Subcutaneous abdominal adipose tissue (tissue), 5 donors: ENCODE measurements at regions not wholly inside any gene's neighbourhood (a gene's known extent, or its start where the extent isn't known, plus 50 kb on each side); places are given as distances from the start of the nearest gene placed in this dataset.

Source experiments
- H3K27ac ChIP-seq: one replicate; pipeline ENCODE4 v1.7.0; 2013; ENCODE audit warnings: low read depth, mild to moderate bottlenecking, inconsistent platforms, low read length, moderate library complexity
- H3K27me3 ChIP-seq, 5 donors: one replicate each; pipeline ENCODE4 v1.7.0; 2013; ENCODE audit warnings: low read length in 5 of 5, inconsistent platforms in 1 of 5; ENCODE audit not compliant: control insufficient read depth in 5 of 5, insufficient read depth in 4 of 5
- H3K36me3 ChIP-seq, 5 donors: one replicate each; pipeline ENCODE4 v1.7.0; 2013; ENCODE audit warnings: low read length in 5 of 5; ENCODE audit not compliant: control insufficient read depth in 5 of 5, insufficient read depth in 5 of 5
- H3K4me1 ChIP-seq, 5 donors: one replicate each; pipeline ENCODE4 v1.7.0; 2013; ENCODE audit warnings: low read length in 5 of 5, mild to moderate bottlenecking in 3 of 5, moderate library complexity in 1 of 5; ENCODE audit not compliant: control insufficient read depth in 5 of 5, insufficient read depth in 5 of 5
- H3K4me3 ChIP-seq, 5 donors: one replicate each; pipeline ENCODE4 v1.7.0; 2013; ENCODE audit warnings: low read length in 5 of 5, low read depth in 1 of 5
- H3K9ac ChIP-seq, 5 donors: one replicate each; pipeline ENCODE4 v1.7.0; 2013; ENCODE audit warnings: low read length in 5 of 5, mild to moderate bottlenecking in 4 of 5, moderate library complexity in 3 of 5
- H3K9me3 ChIP-seq, 5 donors: one replicate each; pipeline ENCODE4 v1.7.0; 2013; ENCODE audit warnings: low read length in 5 of 5; ENCODE audit not compliant: control insufficient read depth in 5 of 5
- donor health status: healthy.
- donor health status: healthy.
- donor health status: healthy.
- donor health status: healthy.
- donor health status: healthy.

- no peaks in the 10 kb centered on the region for H3K27me3 ChIP-seq
- H3K9me3 ChIP-seq = no peaks in the 10 kb centered on the region
- H3K36me3 ChIP-seq = no peaks in the 10 kb centered on the region
- H3K4me1 ChIP-seq = no peaks in the 10 kb centered on the region
- no peak overlapping the region for H3K27ac ChIP-seq
- no peak overlapping the region for H3K9ac ChIP-seq
- no peak overlapping the region for H3K4me3 ChIP-seq
Observed at GRCh38 chr10:3415038-3415736, 242.6 kb upstream of the PITRM1 start.

DNA sequence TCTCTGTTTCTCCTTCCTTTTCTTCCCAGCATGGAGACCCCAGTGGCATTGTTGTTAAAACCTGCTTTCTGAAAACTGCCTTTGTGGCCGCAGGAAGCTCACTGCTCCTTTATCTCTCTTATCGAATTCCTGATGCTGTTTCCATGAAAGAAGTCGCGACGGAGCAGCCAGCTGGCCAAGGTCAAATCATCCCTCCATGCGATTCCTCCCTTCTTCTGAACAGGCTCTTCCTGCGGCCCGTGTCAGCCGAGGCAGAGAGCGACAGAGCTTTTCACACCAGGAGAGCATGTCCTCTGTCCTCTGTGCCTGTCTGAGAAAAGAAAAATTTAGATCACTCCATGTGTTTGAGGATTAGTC is 242.1 kb upstream of the PITRM1 start:
- H3K27ac ChIP-seq = no peak overlapping the region
- no peaks in the 10 kb centered on the region for H3K27me3 ChIP-seq
- no peak overlapping the region for H3K4me3 ChIP-seq
- no peaks in the 10 kb centered on the region for H3K9me3 ChIP-seq
- no peaks in the 10 kb centered on the region for H3K4me1 ChIP-seq
- no peak overlapping the region for H3K9ac ChIP-seq
- no peaks in the 10 kb centered on the region for H3K36me3 ChIP-seq

DNA sequence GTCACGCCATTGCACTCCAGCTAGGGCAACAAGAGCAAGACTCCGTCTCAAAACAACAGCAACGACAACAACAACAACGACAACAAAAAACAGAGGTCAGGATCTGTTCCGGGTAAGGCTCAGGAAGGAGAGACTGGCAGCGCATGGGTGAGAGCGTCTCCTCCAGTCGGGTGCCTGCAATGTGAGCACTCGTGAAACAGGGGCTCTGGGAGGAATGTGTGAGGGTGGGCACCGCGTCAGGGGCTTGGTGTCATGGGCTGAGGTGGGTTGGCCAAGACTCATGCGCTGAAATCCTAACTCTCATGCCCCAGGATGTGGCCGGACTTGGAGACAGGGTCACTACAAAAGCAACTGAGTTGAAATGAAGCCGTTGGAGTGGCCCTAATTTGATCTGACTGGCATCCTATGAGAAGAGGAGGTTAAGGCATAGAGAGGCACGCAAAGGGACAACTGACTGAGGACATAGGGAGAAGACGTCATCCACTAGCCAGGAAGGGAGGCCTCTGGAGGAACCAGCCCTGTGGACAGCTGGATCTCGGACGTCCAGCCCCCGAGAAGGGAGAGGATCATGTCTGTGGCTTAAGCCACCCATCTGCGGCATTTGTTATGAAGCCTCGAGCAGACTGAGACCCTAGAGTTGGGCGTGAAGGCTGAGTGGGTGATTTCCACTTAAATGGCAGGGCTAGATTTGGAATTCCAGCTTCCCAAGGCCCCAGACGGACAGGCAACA is 241.5 kb upstream of the PITRM1 start:
- H3K4me3 ChIP-seq = no peak overlapping the region
- H3K27ac ChIP-seq = no peak overlapping the region
- no peaks in the 10 kb centered on the region for H3K27me3 ChIP-seq
- H3K36me3 ChIP-seq = no peaks in the 10 kb centered on the region
- H3K9me3 ChIP-seq = no peaks in the 10 kb centered on the region
- H3K4me1 ChIP-seq = no peaks in the 10 kb centered on the region
- H3K9ac ChIP-seq = no peak overlapping the region

- no peaks in the 10 kb centered on the region for H3K4me1 ChIP-seq
- no peaks in the 10 kb centered on the region for H3K9me3 ChIP-seq
- no peak overlapping the region for H3K9ac ChIP-seq
- H3K36me3 ChIP-seq = no peaks in the 10 kb centered on the region
- no peaks in the 10 kb centered on the region for H3K27me3 ChIP-seq
- H3K27ac ChIP-seq = no peak overlapping the region
- H3K4me3 ChIP-seq = no peak overlapping the region
Observed at GRCh38 chr10:3412646-3413045, 240.1 kb upstream of the PITRM1 start.

- no peaks in the 10 kb centered on the region for H3K36me3 ChIP-seq
- H3K4me3 ChIP-seq = no peak overlapping the region
- H3K27me3 ChIP-seq = no peaks in the 10 kb centered on the region
- no peaks in the 10 kb centered on the region for H3K9me3 ChIP-seq
- no peak overlapping the region for H3K27ac ChIP-seq
- no peak overlapping the region for H3K9ac ChIP-seq
- H3K4me1 ChIP-seq = no peaks in the 10 kb centered on the region
Observed at GRCh38 chr10:3412071-3412582, 239.5 kb upstream of the PITRM1 start.

DNA sequence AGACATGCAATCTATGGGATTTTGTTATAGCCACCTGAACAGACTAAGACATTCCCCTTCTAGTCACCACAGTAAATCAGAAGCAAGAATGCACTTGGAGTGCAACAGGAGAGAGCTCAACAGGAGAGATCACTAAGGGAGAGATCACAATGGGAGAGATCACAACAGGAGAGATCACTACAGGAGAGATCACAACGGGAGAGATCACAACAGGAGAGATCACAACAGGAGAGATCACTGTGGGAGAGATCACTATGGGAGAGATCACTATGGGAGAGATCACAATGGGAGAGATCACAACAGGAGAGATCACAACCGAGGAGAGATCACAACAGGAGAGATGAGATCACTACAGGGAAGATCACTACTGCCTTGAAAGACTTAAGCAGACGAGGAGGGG is 238.5 kb upstream of the PITRM1 start:
- no peaks in the 10 kb centered on the region for H3K27me3 ChIP-seq
- H3K9ac ChIP-seq = no peak overlapping the region
- H3K9me3 ChIP-seq = no peaks in the 10 kb centered on the region
- H3K36me3 ChIP-seq = no peaks in the 10 kb centered on the region
- H3K27ac ChIP-seq = no peak overlapping the region
- no peak overlapping the region for H3K4me3 ChIP-seq
- peaks cover 0 to under 1% (median 0%) of the 10 kb centered on the region in 5 donors for H3K4me1 ChIP-seq

DNA sequence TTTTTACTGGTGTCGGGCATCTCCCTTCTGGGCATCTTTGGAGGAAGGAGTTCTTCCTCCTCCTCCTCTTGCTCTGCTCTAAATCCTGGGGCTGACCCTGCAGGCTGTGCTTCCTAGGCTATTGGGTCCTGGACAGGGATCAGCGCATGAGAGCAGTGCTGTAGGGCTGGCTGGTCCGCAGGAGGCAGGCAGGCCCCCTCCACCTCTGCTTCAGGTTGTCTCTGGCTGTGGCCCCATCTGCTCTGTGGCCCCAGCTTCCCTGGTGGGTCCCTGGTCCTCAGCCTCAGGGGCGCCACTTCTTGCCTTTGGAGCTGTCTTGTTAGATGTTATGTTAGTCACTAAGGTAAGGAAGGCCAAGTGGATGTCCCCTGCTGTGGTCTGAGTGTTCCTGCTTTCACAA is 237.3 kb upstream of the PITRM1 start:
- Histone ChIP-seq H3K36me3 (no peaks in the 10 kb centered on the region), H3K4me1 (peaks cover 0 to 10% (median 0%) of the 10 kb centered on the region in 5 donors), H3K27ac (no peak overlapping the region), H3K9me3 (no peaks in the 10 kb centered on the region), H3K9ac (no peak overlapping the region), H3K27me3 (no peaks in the 10 kb centered on the region), H3K4me3 (no peak overlapping the region)

DNA sequence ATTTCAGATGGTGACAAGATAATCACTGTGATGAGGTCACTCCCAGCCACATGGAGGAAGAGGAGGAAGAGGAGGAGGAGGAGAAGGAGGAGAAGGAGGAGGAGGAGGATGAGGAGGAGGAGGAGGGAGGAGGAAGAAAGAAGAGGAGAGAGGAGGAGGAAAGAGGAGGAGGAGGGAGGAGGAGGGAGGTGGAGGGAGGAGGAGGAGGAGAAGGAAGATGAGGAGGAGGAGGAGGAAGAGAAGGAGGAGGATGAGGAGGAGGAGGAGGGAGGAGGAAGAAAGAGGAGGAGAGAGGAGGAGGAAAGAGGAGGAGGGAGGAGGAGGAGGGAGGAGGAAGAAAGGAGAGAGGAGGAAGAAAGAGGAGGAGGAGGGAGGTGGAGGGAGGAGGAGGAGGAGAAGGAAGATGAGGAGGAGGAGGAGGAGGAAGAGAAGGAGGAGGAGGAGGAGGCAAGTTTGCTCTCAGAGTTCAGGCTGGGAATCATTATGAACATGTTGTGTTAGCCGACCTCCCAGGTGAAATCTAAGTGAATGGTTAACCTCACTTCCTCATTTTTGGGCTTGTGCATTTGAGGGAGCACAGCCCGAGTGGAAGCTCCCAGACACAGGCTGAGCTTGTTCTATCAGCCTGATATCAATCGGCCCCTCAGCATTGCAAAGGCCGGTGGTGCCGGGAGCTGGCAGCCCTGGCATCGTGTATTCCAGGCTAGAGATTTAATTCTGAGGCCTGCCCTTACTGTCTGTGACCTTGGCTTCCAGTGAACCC is 236.2 kb upstream of the PITRM1 start:
- no peaks in the 10 kb centered on the region for H3K27me3 ChIP-seq
- peaks cover 0 to 15% (median 0%) of the 10 kb centered on the region in 5 donors for H3K4me1 ChIP-seq
- no peak overlapping the region for H3K27ac ChIP-seq
- H3K9ac ChIP-seq = no peak overlapping the region
- no peaks in the 10 kb centered on the region for H3K36me3 ChIP-seq
- no peaks in the 10 kb centered on the region for H3K9me3 ChIP-seq
- H3K4me3 ChIP-seq = no peak overlapping the region

DNA sequence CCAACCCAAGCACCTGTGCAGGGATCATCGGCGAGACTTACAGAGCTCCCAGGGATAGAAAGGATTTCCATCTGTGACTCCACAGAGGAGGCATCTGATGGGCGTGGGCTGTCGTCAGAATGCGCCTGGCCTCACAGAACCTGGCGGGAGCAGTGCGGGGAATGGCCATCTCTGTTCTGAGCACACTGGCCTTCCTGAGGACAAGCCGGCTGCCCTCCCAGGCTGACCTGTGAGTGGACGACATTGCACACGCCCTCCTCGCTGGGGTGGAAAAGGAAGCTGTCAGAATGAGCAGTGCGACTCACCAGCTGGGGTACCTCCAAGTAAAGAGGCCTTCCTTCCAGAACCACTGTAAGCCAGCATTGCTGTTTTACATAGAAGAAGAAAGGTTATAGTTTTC is 234.6 kb upstream of the PITRM1 start:
- Histone ChIP-seq H3K4me3 (no peak overlapping the region), H3K27me3 (no peaks in the 10 kb centered on the region), H3K4me1 (peaks cover 0 to 15% (median 0%) of the 10 kb centered on the region in 5 donors), H3K36me3 (no peaks in the 10 kb centered on the region), H3K9me3 (no peaks in the 10 kb centered on the region), H3K27ac (no peak overlapping the region), H3K9ac (no peak overlapping the region)

DNA sequence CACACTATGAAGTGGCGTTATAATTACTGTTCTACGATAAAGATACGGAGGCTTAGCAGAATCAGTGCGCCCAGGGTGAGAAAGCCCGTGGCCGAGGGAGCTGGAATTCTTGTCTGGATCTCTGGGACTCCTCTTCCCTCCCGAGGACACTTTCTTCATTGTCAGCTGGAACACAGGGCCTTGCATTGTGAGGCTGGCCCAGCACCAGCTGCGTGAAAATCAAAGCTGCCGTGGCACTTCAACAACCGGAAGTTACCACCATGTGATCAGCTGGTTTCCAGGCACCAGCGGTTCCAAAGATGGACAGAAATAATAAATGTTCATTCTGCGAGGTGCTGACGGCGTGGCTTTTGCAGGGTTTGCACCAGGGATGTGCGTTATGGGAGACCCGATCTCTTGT is 234.0 kb upstream of the PITRM1 start:
- Histone ChIP-seq H3K9me3 (no peaks in the 10 kb centered on the region), H3K9ac (no peak overlapping the region), H3K36me3 (no peaks in the 10 kb centered on the region), H3K27me3 (no peaks in the 10 kb centered on the region), H3K4me3 (no peak overlapping the region), H3K27ac (no peak overlapping the region), H3K4me1 (peaks cover 0 to 15% (median 0%) of the 10 kb centered on the region in 5 donors)
